ENCODE measurements at regions not wholly inside any gene's neighbourhood (a gene's known extent, or its start where the extent isn't known, plus 50 kb on each side); places are given as distances from the start of the nearest gene placed in this dataset.

- Histone ChIP-seq H3K9me3 (ENCODE audit: severe bottlenecking) (no peaks in the 10 kb centered on the region), H3K27ac (ENCODE audit: poor library complexity, severe bottlenecking) (peak overlapping the region; percentile 78), H3K27me3 (ENCODE audit: insufficient read depth, poor library complexity, severe bottlenecking) (no peaks in the 10 kb centered on the region), H3K4me1 (ENCODE audit: insufficient read depth, poor library complexity, severe bottlenecking) (peaks cover 25% of the 10 kb centered on the region), H3K4me3 (ENCODE audit: severe bottlenecking) (no peak overlapping the region), H3K36me3 (ENCODE audit: low read depth) (no peaks in the 10 kb centered on the region)
- ATAC-seq (ENCODE audit: low read depth), result peak; percentile 76
- TF ChIP-seq, protein P1, sequence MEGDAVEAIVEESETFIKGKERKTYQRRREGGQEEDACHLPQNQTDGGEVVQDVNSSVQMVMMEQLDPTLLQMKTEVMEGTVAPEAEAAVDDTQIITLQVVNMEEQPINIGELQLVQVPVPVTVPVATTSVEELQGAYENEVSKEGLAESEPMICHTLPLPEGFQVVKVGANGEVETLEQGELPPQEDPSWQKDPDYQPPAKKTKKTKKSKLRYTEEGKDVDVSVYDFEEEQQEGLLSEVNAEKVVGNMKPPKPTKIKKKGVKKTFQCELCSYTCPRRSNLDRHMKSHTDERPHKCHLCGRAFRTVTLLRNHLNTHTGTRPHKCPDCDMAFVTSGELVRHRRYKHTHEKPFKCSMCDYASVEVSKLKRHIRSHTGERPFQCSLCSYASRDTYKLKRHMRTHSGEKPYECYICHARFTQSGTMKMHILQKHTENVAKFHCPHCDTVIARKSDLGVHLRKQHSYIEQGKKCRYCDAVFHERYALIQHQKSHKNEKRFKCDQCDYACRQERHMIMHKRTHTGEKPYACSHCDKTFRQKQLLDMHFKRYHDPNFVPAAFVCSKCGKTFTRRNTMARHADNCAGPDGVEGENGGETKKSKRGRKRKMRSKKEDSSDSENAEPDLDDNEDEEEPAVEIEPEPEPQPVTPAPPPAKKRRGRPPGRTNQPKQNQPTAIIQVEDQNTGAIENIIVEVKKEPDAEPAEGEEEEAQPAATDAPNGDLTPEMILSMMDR (IDR thresholded peaks at IDR 0.05; ENCODE audit: poor library complexity, severe bottlenecking), result no peak
- no peak for DNase-seq (ENCODE audit: low spot score)
Observed at GRCh38 chr6:10151144-10151915, 263.5 kb downstream of the TFAP2A start.

GRCh38 chr6:10149603-10150002 lies 265.3 kb downstream of the TFAP2A start:
- Histone ChIP-seq H3K27me3 (ENCODE audit: insufficient read depth, poor library complexity, severe bottlenecking) (no peaks in the 10 kb centered on the region), H3K4me3 (ENCODE audit: severe bottlenecking) (no peak overlapping the region), H3K9me3 (ENCODE audit: severe bottlenecking) (no peaks in the 10 kb centered on the region), H3K27ac (ENCODE audit: poor library complexity, severe bottlenecking) (no peak overlapping the region), H3K36me3 (ENCODE audit: low read depth) (no peaks in the 10 kb centered on the region), H3K4me1 (ENCODE audit: insufficient read depth, poor library complexity, severe bottlenecking) (peaks cover 31% of the 10 kb centered on the region)
- TF ChIP-seq, protein P1 (IDR thresholded peaks at IDR 0.05; ENCODE audit: poor library complexity, severe bottlenecking), result no peak
- ATAC-seq (ENCODE audit: low read depth), result no peak
- DNase-seq (ENCODE audit: low spot score), result no peak

DNA sequence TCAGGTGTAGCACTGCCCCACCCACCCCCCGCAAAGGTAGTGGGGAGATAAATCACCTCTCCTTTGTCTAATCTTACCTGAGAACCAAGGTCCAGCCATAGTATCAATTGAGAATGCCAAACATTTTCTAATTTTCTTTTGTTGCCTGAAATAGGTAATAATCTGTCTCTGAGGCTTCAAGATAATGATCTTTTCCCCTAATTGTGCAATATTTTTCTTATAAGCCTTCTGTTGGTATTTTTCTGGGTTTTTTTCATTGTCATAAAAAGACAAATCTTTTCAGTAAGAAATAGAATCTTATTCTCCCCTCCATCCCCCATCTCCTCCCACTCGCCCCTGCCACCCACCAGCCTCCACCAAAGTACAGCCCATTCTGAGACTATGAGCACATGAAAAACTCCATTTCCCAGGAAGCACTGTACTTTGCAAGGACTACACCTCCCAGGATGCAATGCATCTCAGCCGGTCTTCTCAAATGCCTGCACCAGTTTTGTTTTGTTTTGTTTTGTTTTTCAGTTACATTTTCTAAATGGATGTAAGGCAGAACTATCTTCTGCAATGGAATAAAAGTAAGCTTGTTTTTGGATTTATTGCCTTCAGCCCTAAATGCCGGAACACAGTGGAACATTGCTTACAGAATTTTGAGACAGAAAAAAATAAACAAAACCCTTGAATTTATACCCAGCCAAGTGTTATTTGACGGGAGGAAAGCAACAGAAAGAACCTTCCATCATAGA lies 268.0 kb downstream of the TFAP2A start:
- ATAC-seq (ENCODE audit: low read depth), result peak; percentile 80
- TF ChIP-seq, protein P1 (IDR thresholded peaks at IDR 0.05; ENCODE audit: poor library complexity, severe bottlenecking), result no peak
- no peaks in the 10 kb centered on the region for H3K36me3 ChIP-seq (ENCODE audit: low read depth)
- no peaks in the 10 kb centered on the region for H3K27me3 ChIP-seq (ENCODE audit: insufficient read depth, poor library complexity, severe bottlenecking)
- no peaks in the 10 kb centered on the region for H3K9me3 ChIP-seq (ENCODE audit: severe bottlenecking)
- DNase-seq (ENCODE audit: low spot score), result no peak
- H3K27ac ChIP-seq (ENCODE audit: poor library complexity, severe bottlenecking), result no peak overlapping the region
- H3K4me3 ChIP-seq (ENCODE audit: severe bottlenecking), result peak overlapping the region; percentile 28
- peaks cover 31% of the 10 kb centered on the region for H3K4me1 ChIP-seq (ENCODE audit: insufficient read depth, poor library complexity, severe bottlenecking)

DNA sequence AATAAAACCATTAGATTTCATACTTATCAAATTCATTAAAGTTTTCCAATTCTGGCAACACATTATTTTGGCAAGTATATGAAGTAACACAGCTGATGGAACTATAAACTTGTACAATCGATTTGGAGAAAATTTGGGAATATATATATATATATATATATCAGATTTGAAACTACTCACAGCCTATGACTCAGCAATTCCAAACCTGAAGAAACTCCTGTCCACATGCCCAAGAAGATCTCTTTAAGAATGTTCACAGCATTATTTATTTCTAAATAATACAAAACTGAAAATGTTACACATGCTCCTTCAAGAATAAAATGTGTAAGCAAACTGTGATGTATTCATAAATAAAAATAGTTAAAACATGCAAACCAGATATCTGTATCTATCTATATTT lies 270.1 kb downstream of the TFAP2A start:
- no peaks in the 10 kb centered on the region for H3K36me3 ChIP-seq (ENCODE audit: low read depth)
- ATAC-seq (ENCODE audit: low read depth), result no peak
- no peaks in the 10 kb centered on the region for H3K27me3 ChIP-seq (ENCODE audit: insufficient read depth, poor library complexity, severe bottlenecking)
- no peak overlapping the region for H3K27ac ChIP-seq (ENCODE audit: poor library complexity, severe bottlenecking)
- no peak for DNase-seq (ENCODE audit: low spot score)
- no peaks in the 10 kb centered on the region for H3K9me3 ChIP-seq (ENCODE audit: severe bottlenecking)
- TF ChIP-seq, protein P1 (IDR thresholded peaks at IDR 0.05; ENCODE audit: poor library complexity, severe bottlenecking), result no peak
- H3K4me1 ChIP-seq (ENCODE audit: insufficient read depth, poor library complexity, severe bottlenecking), result peaks cover 34% of the 10 kb centered on the region
- H3K4me3 ChIP-seq (ENCODE audit: severe bottlenecking), result no peak overlapping the region
